ENCODE measurements at regions not wholly inside any gene's neighbourhood (a gene's known extent, or its start where the extent isn't known, plus 50 kb on each side); places are given as distances from the start of the nearest gene placed in this dataset.

- Histone ChIP-seq H3K4me1 (ENCODE audit: insufficient read depth, low read length) (no peaks in the 10 kb centered on the region), H3K9me3 (ENCODE audit: control insufficient read depth in 1 of 2, insufficient read depth in 1 of 2, low read length in 2 of 2) (no peaks in the 10 kb centered on the region), H3K27me3 (ENCODE audit: control insufficient read depth in 1 of 2, insufficient read depth in 2 of 2, low read length in 2 of 2) (no peaks in the 10 kb centered on the region), H3K4me3 (ENCODE audit: low read length) (no peak overlapping the region), H3K27ac (ENCODE audit: low read depth in 1 of 2, low read length in 2 of 2) (no peak overlapping the region), H3K36me3 (ENCODE audit: insufficient read depth, low read length) (no peaks in the 10 kb centered on the region)
- TF ChIP-seq CTCF (IDR thresholded peaks at IDR 0.05) = no peak
- no peak for ATAC-seq (ENCODE audit: poor library complexity)
- H3K27ac Mint-ChIP-seq = no peak overlapping the region
- ChIA-PET POLR2A (no interaction called here), CTCF (no interaction called here)
- peaks cover 7% of the 10 kb centered on the region for H3K27me3 Mint-ChIP-seq
- no peak for DNase-seq
- H3K4me3 Mint-ChIP-seq = no peak overlapping the region
- no peaks in the 10 kb centered on the region for H3K4me1 Mint-ChIP-seq (ENCODE audit: low read depth)
- no peaks in the 10 kb centered on the region for H3K36me3 Mint-ChIP-seq (ENCODE audit: low read depth)
- intact Hi-C loops (cut with DNase I, micrococcal nuclease) = no loop called here
- H3K9me3 Mint-ChIP-seq = no peaks in the 10 kb centered on the region
Observed at GRCh38 chr5:98621821-98622220, 151.6 kb upstream of the RGMB start.

- ATAC-seq (ENCODE audit: poor library complexity) = no peak
- no peak for DNase-seq
- Histone ChIP-seq H3K27ac (ENCODE audit: low read depth in 1 of 2, low read length in 2 of 2) (no peak overlapping the region), H3K4me3 (ENCODE audit: low read length) (no peak overlapping the region), H3K27me3 (ENCODE audit: control insufficient read depth in 1 of 2, insufficient read depth in 2 of 2, low read length in 2 of 2) (no peaks in the 10 kb centered on the region), H3K36me3 (ENCODE audit: insufficient read depth, low read length) (no peaks in the 10 kb centered on the region), H3K4me1 (ENCODE audit: insufficient read depth, low read length) (no peaks in the 10 kb centered on the region), H3K9me3 (ENCODE audit: control insufficient read depth in 1 of 2, insufficient read depth in 1 of 2, low read length in 2 of 2) (no peaks in the 10 kb centered on the region)
- Mint-ChIP-seq H3K9me3 (peaks cover 3% of the 10 kb centered on the region), H3K4me3 (no peak overlapping the region), H3K27me3 (peaks cover 7% of the 10 kb centered on the region), H3K36me3 (ENCODE audit: low read depth) (no peaks in the 10 kb centered on the region), H3K27ac (no peak overlapping the region), H3K4me1 (ENCODE audit: low read depth) (no peaks in the 10 kb centered on the region)
- intact Hi-C loops (cut with DNase I, micrococcal nuclease) = no loop called here
- TF ChIP-seq CTCF (IDR thresholded peaks at IDR 0.05) = no peak
- CTCF ChIA-PET = interaction anchor here (0.7 kb wide), 1 partner anchor 33 kb away, joined by 3 read pairs; no protein-coding TSS in a partner anchor
- POLR2A ChIA-PET = no interaction called here
Observed at GRCh38 chr5:98624145-98624880, 149.2 kb upstream of the RGMB start.

GRCh38 chr5:98627121-98627520 is 146.3 kb upstream of the RGMB start:
- no peak for ATAC-seq (ENCODE audit: poor library complexity)
- Mint-ChIP-seq H3K4me1 (ENCODE audit: low read depth) (no peaks in the 10 kb centered on the region), H3K9me3 (peaks cover 3% of the 10 kb centered on the region), H3K4me3 (no peak overlapping the region), H3K36me3 (ENCODE audit: low read depth) (no peaks in the 10 kb centered on the region), H3K27me3 (peaks cover 5% of the 10 kb centered on the region), H3K27ac (no peak overlapping the region)
- intact Hi-C loops (cut with DNase I, micrococcal nuclease) = no loop called here
- no peaks in the 10 kb centered on the region for H3K4me1 ChIP-seq (ENCODE audit: insufficient read depth, low read length)
- POLR2A ChIA-PET = no interaction called here
- no peaks in the 10 kb centered on the region for H3K9me3 ChIP-seq (ENCODE audit: control insufficient read depth in 1 of 2, insufficient read depth in 1 of 2, low read length in 2 of 2)
- H3K27ac ChIP-seq (ENCODE audit: low read depth in 1 of 2, low read length in 2 of 2) = no peak overlapping the region
- H3K4me3 ChIP-seq (ENCODE audit: low read length) = no peak overlapping the region
- no peak for DNase-seq
- no peak for TF ChIP-seq CTCF (IDR thresholded peaks at IDR 0.05)
- CTCF ChIA-PET = no interaction called here
- no peaks in the 10 kb centered on the region for H3K36me3 ChIP-seq (ENCODE audit: insufficient read depth, low read length)
- peaks cover 0 to 3% of the 10 kb centered on the region in 2 experiments for H3K27me3 ChIP-seq (ENCODE audit: control insufficient read depth in 1 of 2, insufficient read depth in 2 of 2, low read length in 2 of 2)
